HCT116 (cell line): ENCODE measurements at regions not wholly inside any gene's neighbourhood (a gene's known extent, or its start where the extent isn't known, plus 50 kb on each side); places are given as distances from the start of the nearest gene placed in this dataset.

Source experiments
- ATAC-seq: fragments of 200-7000 bp; cut with Tn5 transposase; 2 replicates; pipeline ENCODE4 v1.9.1; 2020; ENCODE audit warnings: mild to moderate bottlenecking, moderate library complexity
- BruUV-seq: library from RNA; stranded (reverse); fragments of 400-500 nt; replicated peaks from 2 replicates; lab custom pipeline; 2021; lab: Mats Ljungman, UMichigan
- CTCF ChIA-PET: fragments of 300-600 bp; sonication (Branson Sonifier 250); formaldehyde crosslinking; loops from one replicate; lab custom pipeline; 2021; ENCODE audit warnings: antibody characterized with exemption; lab: Charles Lee
- POLR2A ChIA-PET: fragments of 300-600, 350-600 bp; sonication (Branson Sonifier 250); formaldehyde crosslinking; loops from one replicate; lab custom pipeline; 2021; ENCODE audit warnings: antibody characterized with exemption; lab: Charles Lee
- RAD21 ChIA-PET, 2 experiments: fragments of 300-600 bp; sonication (Branson Sonifier 250); formaldehyde crosslinking; loops; one replicate each; lab custom pipeline; 2023; ENCODE audit warnings: low total read pairs in 2 of 2; ENCODE audit not compliant: uncharacterized antibody in 2 of 2, unreplicated experiment in 2 of 2, low non-redundant PET in 1 of 2; lab: Charles Lee
- DNase-seq: peaks from one replicate; pipeline ENCODE4 v3.0.0-alpha.2; 2010; ENCODE audit warnings: low read depth, low spot score
- H2AFZ ChIP-seq: fragments of 200-600 bp; shearing (Covaris generic), sonication (generic); 2 replicates; pipeline ENCODE4 v1.6.1; 2017; ENCODE audit warnings: low read depth, mixed run types, mixed read lengths, antibody characterized with exemption, low read length; ENCODE audit not compliant: poor library complexity, severe bottlenecking
- H3K27ac ChIP-seq: 2 replicates; pipeline ENCODE4 v1.5.1; 2012; ENCODE audit warnings: low read depth, low read length
- H3K27me3 ChIP-seq: fragments of 200-600 bp; sonication (generic); 2 replicates; pipeline ENCODE4 v1.6.1; 2016; ENCODE audit warnings: mixed run types, low read length, mixed read lengths; ENCODE audit not compliant: insufficient read depth
- H3K36me3 ChIP-seq, 2 experiments: fragments of 200-500 bp in 1 of 2; fragments of 200-600 bp in 1 of 2; sonication (Bioruptor generic) in 1 of 2; sonication (generic) in 1 of 2; 2 replicates each; pipeline versions ENCODE4 v1.5.1 to v1.6.1; 2014 to 2016; ENCODE audit warnings: low read length in 2 of 2, inconsistent platforms in 1 of 2, mixed read lengths in 1 of 2, mixed run types in 1 of 2; ENCODE audit not compliant: insufficient read depth in 2 of 2, control insufficient read depth in 1 of 2
- H3K4me1 ChIP-seq, 2 experiments: fragments of 200-600 bp in 1 of 2; sonication (generic) in 1 of 2; 2 replicates each; pipeline versions ENCODE4 v1.5.1 to v1.6.1; 2012 to 2017; ENCODE audit warnings: low read length in 2 of 2, inconsistent platforms in 1 of 2, mild to moderate bottlenecking in 1 of 2, mixed read lengths in 1 of 2, mixed run types in 1 of 2, moderate library complexity in 1 of 2; ENCODE audit not compliant: insufficient read depth in 2 of 2, control insufficient read depth in 1 of 2
- H3K4me2 ChIP-seq: fragments of 200-600 bp; sonication (generic); 2 replicates; pipeline ENCODE4 v1.6.1; 2017; ENCODE audit warnings: mixed run types, low read length, mixed read lengths
- H3K4me3 ChIP-seq, 2 experiments: fragments of 200-600 bp in 1 of 2; sonication (generic) in 1 of 2; replicated peaks in 1 of 2; 2 replicates each; pipeline ENCODE4 v1.5.1; 2011 to 2016; ENCODE audit warnings: low read length in 2 of 2, control low read depth in 1 of 2, low read depth in 1 of 2, mild to moderate bottlenecking in 1 of 2, mixed read lengths in 1 of 2, mixed run types in 1 of 2
- H3K79me2 ChIP-seq: fragments of 200-600 bp; sonication (generic); 2 replicates; pipeline ENCODE4 v1.6.1; 2017; ENCODE audit warnings: mild to moderate bottlenecking, mixed run types, low read length, moderate library complexity, mixed read lengths; ENCODE audit not compliant: insufficient read depth
- H3K9ac ChIP-seq: fragments of 200-600 bp; sonication (generic); 2 replicates; pipeline ENCODE4 v1.6.1; 2016; ENCODE audit warnings: low read length, mixed read lengths
- H3K9me2 ChIP-seq: fragments of 200-600 bp; sonication (generic), shearing (Covaris generic); 2 replicates; pipeline ENCODE4 v1.6.1; 2017; ENCODE audit warnings: mixed run types, mild to moderate bottlenecking, moderate library complexity; ENCODE audit not compliant: insufficient read depth
- H3K9me3 ChIP-seq, 2 experiments: fragments of 200-500 bp in 1 of 2; fragments of 200-600 bp in 1 of 2; sonication (Bioruptor generic) in 1 of 2; sonication (generic) in 1 of 2; 2 replicates each; pipeline ENCODE4 v1.6.1; 2014 to 2017; ENCODE audit warnings: low read length in 2 of 2, mixed read lengths in 2 of 2, inconsistent platforms in 1 of 2, low read depth in 1 of 2, mild to moderate bottlenecking in 1 of 2, mixed run types in 1 of 2, moderate library complexity in 1 of 2; ENCODE audit not compliant: control insufficient read depth in 1 of 2, insufficient read depth in 1 of 2
- H4K20me1 ChIP-seq: fragments of 200-600 bp; sonication (generic), shearing (Covaris generic); 2 replicates; pipeline ENCODE4 v1.6.1; 2017; ENCODE audit warnings: mixed run types, mild to moderate bottlenecking, moderate library complexity; ENCODE audit not compliant: insufficient read depth
- CBX3 ChIP-seq: IDR thresholded peaks from 2 replicates; pipeline ENCODE4 v1.6.1; 2012; ENCODE audit warnings: low read depth
- CEBPB ChIP-seq: IDR thresholded peaks from 2 replicates; pipeline ENCODE4 v1.6.1; 2012; ENCODE audit warnings: low read depth
- EGR1 ChIP-seq: IDR thresholded peaks from 2 replicates; pipeline ENCODE4 v1.6.1; 2012; ENCODE audit warnings: low read depth
- ELF1 ChIP-seq: IDR thresholded peaks from 2 replicates; pipeline ENCODE4 v1.6.1; 2012; ENCODE audit warnings: low read depth, borderline replicate concordance
- EZH2 ChIP-seq: fragments of 200-600 bp; sonication (generic); IDR thresholded peaks from 2 replicates; pipeline ENCODE4 v1.6.1; 2017; ENCODE audit warnings: antibody characterized with exemption, mixed run types
- FOSL1 ChIP-seq: IDR thresholded peaks from 2 replicates; pipeline ENCODE4 v1.6.1; 2012; ENCODE audit warnings: low read depth
- JUND ChIP-seq: IDR thresholded peaks from 2 replicates; pipeline ENCODE4 v1.6.1; 2012
- POLR2A ChIP-seq: IDR thresholded peaks from 2 replicates; pipeline ENCODE4 v1.7.0; 2011; ENCODE audit warnings: borderline replicate concordance; ENCODE audit not compliant: insufficient read depth, insufficient read length; ENCODE audit errors: extremely low read depth
- POLR2AphosphoS5 ChIP-seq: IDR thresholded peaks from 2 replicates; pipeline ENCODE4 v1.6.1; 2011; ENCODE audit warnings: mild to moderate bottlenecking, low read depth, low read length, moderate library complexity
- RAD21 ChIP-seq: IDR thresholded peaks from 2 replicates; pipeline ENCODE4 v1.6.1; 2012; ENCODE audit warnings: low read depth, mild to moderate bottlenecking
- SP1 ChIP-seq: IDR thresholded peaks from 2 replicates; pipeline ENCODE4 v1.6.1; 2012; ENCODE audit warnings: low read depth
- SRF ChIP-seq: IDR thresholded peaks from 2 replicates; pipeline ENCODE4 v1.6.1; 2012; ENCODE audit warnings: low read depth
- TCF7L2 ChIP-seq: IDR thresholded peaks from 2 replicates; pipeline ENCODE4 v1.7.0; 2011; ENCODE audit warnings: borderline replicate concordance, inconsistent platforms; ENCODE audit not compliant: insufficient read depth, insufficient read length; ENCODE audit errors: extremely low read depth
- ZBTB33 ChIP-seq: IDR thresholded peaks from 2 replicates; pipeline ENCODE4 v1.6.1; 2011; ENCODE audit warnings: mild to moderate bottlenecking, low read length, moderate library complexity; ENCODE audit not compliant: insufficient replicate concordance; ENCODE audit errors: extremely low read depth
- ZNF274 ChIP-seq: fragments of 200-500 bp; sonication (Bioruptor generic); IDR thresholded peaks from 2 replicates; pipeline ENCODE4 v1.6.1; 2014; ENCODE audit warnings: mild to moderate bottlenecking, low read depth, low read length, inconsistent platforms
- intact Hi-C: fragments of 100-400 bp; cut with micrococcal nuclease; formaldehyde crosslinking; loops from 2 replicates; pipeline ENCODE4 v1.10.0; 2022
- TF ChIP-seq, protein P1 (sequence below): IDR thresholded peaks from 2 replicates; pipeline ENCODE4 v1.6.1; 2012
- TF ChIP-seq, protein P2 (sequence below), 3 experiments: fragments of 200-600 bp in 1 of 3; sonication (generic) in 1 of 3; IDR thresholded peaks in 2 of 3; conservative IDR thresholded peaks in 1 of 3; 2 replicates each; pipeline ENCODE4 v1.5.1; 2012 to 2017; ENCODE audit warnings: low read depth in 2 of 3, low read length in 2 of 3, antibody characterized with exemption in 1 of 3, borderline replicate concordance in 1 of 3, control low read depth in 1 of 3, mild to moderate bottlenecking in 1 of 3, mixed read lengths in 1 of 3, mixed run types in 1 of 3, moderate library complexity in 1 of 3; ENCODE audit not compliant: insufficient read depth in 1 of 3
- TF ChIP-seq, protein P3 (sequence below): IDR thresholded peaks from 2 replicates; pipeline ENCODE4 v1.6.1; 2012

DNA sequence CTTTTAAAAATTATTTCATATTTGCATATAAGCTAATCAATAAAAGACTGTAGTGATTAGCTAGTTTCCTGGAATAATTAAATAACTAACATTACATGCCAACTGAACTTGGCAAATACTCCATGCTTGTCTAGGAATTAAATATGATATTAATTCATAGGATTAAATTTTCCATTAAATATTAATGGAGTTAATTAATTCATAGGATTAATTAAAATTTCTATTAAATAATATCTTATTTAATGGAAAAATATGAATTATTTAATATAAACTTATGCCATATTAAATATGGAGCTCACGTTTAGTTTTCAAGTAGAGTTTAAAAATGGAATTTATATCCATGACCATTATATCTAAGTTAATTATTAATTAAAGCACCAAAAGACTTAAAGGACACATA lies 517.8 kb upstream of the DAB2 start:
- intact Hi-C loops: loop anchor here (10.0 kb wide), 2 partner anchors 338 to 932 kb away; no protein-coding TSS in a partner anchor
- no peaks in the 10 kb centered on the region for H3K4me1 ChIP-seq
- ATAC-seq (no peak), DNase-seq (no peak)
- no peaks in the 10 kb centered on the region for H3K9me3 ChIP-seq
- H3K9ac ChIP-seq: no peak overlapping the region
- POLR2A ChIA-PET: no interaction called here
- H3K27ac ChIP-seq: no peak overlapping the region
- H3K4me3 ChIP-seq: no peak overlapping the region
- no peaks in the 10 kb centered on the region for H3K79me2 ChIP-seq
- H2AFZ ChIP-seq: no peak overlapping the region
- BruUV-seq: no TSS peak
- H3K27me3 ChIP-seq: no peaks in the 10 kb centered on the region
- H3K9me2 ChIP-seq: no peaks in the 10 kb centered on the region
- H3K36me3 ChIP-seq: no peaks in the 10 kb centered on the region
- RAD21 ChIA-PET: no interaction called here
- no peak overlapping the region for H3K4me2 ChIP-seq
- H4K20me1 ChIP-seq: no peaks in the 10 kb centered on the region
- CTCF ChIA-PET: no interaction called here
- TF ChIP-seq, protein P1, sequence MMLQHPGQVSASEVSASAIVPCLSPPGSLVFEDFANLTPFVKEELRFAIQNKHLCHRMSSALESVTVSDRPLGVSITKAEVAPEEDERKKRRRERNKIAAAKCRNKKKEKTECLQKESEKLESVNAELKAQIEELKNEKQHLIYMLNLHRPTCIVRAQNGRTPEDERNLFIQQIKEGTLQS: no peak
- TF ChIP-seq EZH2: no peak
- no peak for TF ChIP-seq FOSL1
- no peak for TF ChIP-seq ZNF274
- TF ChIP-seq CBX3: no peak
- no peak for TF ChIP-seq JUND
- TF ChIP-seq POLR2AphosphoS5: no peak
- no peak for TF ChIP-seq ELF1
- no peak for TF ChIP-seq POLR2A
- TF ChIP-seq EGR1: no peak

- H3K9me2 ChIP-seq: no peaks in the 10 kb centered on the region
- ChIA-PET POLR2A (no interaction called here), CTCF (no interaction called here), RAD21 (no interaction called here)
- DNase-seq (no peak), ATAC-seq (no peak)
- H3K79me2 ChIP-seq: no peaks in the 10 kb centered on the region
- H4K20me1 ChIP-seq: no peaks in the 10 kb centered on the region
- H3K9ac ChIP-seq: no peak overlapping the region
- H2AFZ ChIP-seq: no peak overlapping the region
- intact Hi-C loops: loop anchor here (10.0 kb wide), 2 partner anchors 337 to 933 kb away; no protein-coding TSS in a partner anchor
- H3K36me3 ChIP-seq: no peaks in the 10 kb centered on the region
- no peaks in the 10 kb centered on the region for H3K27me3 ChIP-seq
- H3K4me2 ChIP-seq: no peak overlapping the region
- no peaks in the 10 kb centered on the region for H3K9me3 ChIP-seq
- no peak overlapping the region for H3K27ac ChIP-seq
- H3K4me1 ChIP-seq: no peaks in the 10 kb centered on the region
- BruUV-seq: no TSS peak
- no peak overlapping the region for H3K4me3 ChIP-seq
- no peak for TF ChIP-seq SP1
- TF ChIP-seq, protein P2, sequence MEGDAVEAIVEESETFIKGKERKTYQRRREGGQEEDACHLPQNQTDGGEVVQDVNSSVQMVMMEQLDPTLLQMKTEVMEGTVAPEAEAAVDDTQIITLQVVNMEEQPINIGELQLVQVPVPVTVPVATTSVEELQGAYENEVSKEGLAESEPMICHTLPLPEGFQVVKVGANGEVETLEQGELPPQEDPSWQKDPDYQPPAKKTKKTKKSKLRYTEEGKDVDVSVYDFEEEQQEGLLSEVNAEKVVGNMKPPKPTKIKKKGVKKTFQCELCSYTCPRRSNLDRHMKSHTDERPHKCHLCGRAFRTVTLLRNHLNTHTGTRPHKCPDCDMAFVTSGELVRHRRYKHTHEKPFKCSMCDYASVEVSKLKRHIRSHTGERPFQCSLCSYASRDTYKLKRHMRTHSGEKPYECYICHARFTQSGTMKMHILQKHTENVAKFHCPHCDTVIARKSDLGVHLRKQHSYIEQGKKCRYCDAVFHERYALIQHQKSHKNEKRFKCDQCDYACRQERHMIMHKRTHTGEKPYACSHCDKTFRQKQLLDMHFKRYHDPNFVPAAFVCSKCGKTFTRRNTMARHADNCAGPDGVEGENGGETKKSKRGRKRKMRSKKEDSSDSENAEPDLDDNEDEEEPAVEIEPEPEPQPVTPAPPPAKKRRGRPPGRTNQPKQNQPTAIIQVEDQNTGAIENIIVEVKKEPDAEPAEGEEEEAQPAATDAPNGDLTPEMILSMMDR (IDR thresholded peaks at IDR 0.05 in 2 of 3, conservative IDR thresholded peaks at IDR 0.05 in 1 of 3; ENCODE audit: borderline replicate concordance in 1 of 3, insufficient read depth in 1 of 3, low read depth in 2 of 3, low read length in 2 of 3): no peak
- TF ChIP-seq, protein P3, sequence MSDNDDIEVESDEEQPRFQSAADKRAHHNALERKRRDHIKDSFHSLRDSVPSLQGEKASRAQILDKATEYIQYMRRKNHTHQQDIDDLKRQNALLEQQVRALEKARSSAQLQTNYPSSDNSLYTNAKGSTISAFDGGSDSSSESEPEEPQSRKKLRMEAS: no peak
- TF ChIP-seq CEBPB: no peak
- TF ChIP-seq JUND: no peak
- no peak for TF ChIP-seq RAD21
- TF ChIP-seq ZNF274: no peak
- TF ChIP-seq POLR2A: no peak
- TF ChIP-seq, protein P1: no peak
- TF ChIP-seq TCF7L2: no peak
- no peak for TF ChIP-seq CBX3
- TF ChIP-seq SRF: no peak
- no peak for TF ChIP-seq ZBTB33
These were observed 516.6 kb upstream of the DAB2 start for GRCh38 chr5:39941416-39941815.
